NCI-H2107 (cell line): ENCODE measurements at regions not wholly inside any gene's neighbourhood (a gene's known extent, or its start where the extent isn't known, plus 50 kb on each side); places are given as distances from the start of the nearest gene placed in this dataset.

Experiments used
- DNase-seq: peaks from one replicate; lab custom pipeline; 2025; lab: John Stamatoyannopoulos, UW

DNA sequence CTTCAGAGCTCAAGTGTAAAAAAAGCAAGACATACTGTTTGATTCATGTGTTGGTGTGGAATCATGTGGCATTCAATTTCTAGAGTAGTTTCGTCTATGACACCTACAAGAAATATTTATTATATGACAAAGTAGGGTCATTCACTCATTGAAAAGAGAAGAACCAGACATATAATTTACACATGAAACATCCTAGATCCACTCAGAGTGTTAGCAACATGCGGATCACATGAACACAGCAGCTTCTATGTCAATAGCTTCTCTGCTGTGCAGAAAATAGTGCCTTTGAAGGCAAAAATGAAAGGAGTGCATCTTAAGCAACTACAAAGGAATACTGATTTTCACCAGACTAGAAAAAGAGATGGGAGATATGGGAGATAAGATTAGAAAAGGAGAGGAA, 569.8 kb downstream of the RPS29 start:
- DNase-seq, result no peak

GRCh38 chr14:49014476-49014875, 571.7 kb downstream of the RPS29 start:
- DNase-seq, result no peak

DNA sequence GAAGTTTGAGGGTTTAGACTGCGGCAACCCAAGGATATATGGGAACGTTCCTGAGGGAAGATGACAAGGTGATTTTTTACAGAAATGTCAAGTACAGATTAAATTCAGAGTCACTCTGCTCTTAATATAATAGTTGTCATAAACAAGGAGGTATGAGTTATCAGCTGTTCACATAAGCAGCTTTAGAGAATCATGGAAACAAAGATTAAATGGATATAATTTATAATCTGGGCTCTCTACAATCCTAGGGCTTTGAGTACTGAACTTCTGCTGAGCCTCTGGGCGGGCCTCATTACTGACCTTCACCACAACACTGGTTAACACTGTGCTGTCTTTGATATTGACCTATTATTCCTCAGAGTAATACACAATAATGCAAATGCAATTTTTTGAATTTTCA, 577.8 kb downstream of the RPS29 start:
- DNase-seq, result no peak

DNA sequence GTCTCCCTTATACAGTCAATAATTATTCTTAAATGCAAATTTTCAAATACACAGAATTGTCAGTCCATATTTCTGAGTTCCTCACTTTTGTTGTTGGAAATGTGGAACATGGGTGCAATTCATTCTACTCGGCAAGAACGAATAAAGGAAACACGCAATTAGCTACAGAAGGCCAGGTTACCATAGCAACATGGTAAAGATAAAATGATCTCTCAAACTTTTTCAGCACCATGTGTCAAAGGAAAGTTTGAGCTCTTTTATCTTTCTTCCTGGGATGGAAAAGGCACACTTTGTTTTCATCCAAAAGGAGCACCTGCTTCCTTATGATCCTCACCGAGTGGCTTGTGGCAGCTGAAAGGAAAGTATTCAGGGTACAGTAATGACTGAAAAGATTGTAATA, 595.0 kb downstream of the RPS29 start:
- DNase-seq, result no peak

DNA sequence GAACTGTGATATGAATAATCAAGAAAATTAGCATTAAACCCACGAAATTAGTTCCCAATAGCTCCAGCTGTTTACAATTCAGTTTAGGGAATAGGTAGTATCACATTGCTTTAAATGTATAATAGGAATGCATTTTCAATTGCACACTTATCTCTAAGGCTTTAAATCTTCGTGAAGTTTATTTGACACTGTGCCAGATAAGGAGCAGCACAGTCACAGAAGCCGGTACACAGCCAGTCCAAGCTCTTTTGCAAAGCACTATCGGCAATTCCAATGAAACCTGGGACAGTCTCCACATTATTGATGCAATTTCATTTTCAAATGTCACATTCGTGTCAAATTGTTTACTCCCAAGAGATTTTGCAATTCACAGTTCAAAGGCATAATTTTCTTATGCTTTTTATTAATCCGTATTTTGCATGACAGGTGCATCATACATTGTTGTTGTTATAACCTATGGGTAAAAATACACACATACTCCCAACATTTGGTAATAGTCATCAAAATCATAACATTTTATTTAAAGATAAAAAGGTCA, 602.8 kb downstream of the RPS29 start:
- no peak for DNase-seq

DNA sequence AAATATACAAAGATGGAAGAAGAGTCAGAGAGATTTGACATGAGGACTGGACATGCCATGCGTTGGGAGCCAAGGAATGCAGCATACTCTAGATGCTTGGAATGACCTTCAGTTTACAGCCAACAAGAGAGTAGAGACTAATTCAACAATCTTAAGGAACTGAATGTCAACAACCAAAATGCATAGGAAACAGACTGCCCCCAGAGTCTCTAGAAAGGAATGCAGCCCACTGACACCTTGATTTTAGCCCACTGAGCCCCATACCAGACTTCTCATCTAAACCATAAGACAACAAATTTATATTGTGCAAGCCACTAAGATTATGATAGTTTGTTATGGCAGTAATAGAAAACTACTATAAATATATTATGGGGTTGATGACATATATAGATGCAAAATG, 611.2 kb downstream of the RPS29 start:
- DNase-seq, result no peak

GRCh38 chr14:48973151-48973550, 613.0 kb downstream of the RPS29 start:
- DNase-seq, result no peak

DNA sequence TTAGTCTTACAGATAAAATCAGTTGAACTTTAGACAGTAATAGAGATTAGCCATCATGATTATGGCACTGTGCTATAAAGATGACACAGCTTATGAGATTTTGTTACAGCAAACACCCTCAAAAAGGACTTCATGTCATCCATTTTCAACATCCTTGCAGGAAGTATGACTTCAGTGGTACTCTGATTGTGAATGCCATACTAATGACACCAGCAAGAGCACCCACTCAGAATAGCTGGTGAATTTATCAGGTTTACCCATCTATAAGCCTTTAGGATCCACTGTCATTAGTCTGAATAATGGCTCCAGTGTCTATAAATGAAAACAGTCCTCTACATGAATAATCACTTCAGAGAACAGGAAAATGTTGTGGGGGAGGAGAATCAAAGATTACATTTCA, 615.2 kb downstream of the RPS29 start:
- no peak for DNase-seq

DNA sequence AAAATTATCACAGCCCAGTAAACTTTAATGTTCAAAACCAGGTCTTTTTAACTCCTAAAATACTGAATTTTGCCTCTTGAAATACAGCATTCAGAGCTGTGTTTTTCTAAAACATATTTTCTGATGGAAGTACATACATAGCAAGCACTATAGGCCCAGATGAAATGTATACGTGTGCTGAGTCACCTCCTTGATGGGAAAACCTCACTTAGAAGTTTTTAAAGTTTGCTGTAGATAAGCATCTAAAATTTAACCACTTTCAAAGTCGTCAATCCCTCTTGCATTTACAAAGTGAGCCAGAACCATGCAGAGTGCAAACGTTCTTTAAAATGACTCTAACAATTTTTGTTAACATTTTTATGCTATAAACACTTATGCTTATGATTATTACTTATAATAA, 618.8 kb downstream of the RPS29 start:
- DNase-seq, result no peak

DNA sequence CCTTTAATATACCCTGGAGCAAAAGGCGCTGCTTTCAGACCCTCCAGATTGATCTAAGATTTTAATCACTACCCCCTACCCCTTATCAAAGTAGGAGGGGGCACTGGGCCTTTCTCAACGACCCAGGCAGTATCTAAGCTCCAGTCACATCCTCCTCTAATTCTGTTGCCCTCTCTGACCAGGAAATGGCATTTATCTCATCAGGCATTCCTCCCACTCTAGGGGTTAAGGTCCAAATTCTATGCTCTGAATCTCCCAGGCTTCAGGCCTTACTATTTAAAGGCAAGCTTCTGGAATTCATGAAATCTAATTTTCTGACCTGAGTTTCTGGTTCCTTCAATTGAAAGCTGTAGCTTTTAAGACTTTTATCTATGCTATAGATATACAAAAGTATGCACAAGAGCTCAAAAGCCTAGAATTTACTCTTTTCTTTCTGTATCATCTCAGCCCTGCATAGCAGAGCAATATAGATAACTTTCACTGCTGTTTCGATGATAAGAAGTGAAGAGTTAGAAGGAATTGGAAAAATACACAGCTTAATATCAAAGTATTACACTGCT, 622.9 kb downstream of the RPS29 start:
- no peak for DNase-seq

- DNase-seq, result no peak
Measured at GRCh38 chr14:48957486-48957885, 628.7 kb downstream of the RPS29 start.

GRCh38 chr14:48955857-48956256, 630.3 kb downstream of the RPS29 start:
- DNase-seq, result no peak

DNA sequence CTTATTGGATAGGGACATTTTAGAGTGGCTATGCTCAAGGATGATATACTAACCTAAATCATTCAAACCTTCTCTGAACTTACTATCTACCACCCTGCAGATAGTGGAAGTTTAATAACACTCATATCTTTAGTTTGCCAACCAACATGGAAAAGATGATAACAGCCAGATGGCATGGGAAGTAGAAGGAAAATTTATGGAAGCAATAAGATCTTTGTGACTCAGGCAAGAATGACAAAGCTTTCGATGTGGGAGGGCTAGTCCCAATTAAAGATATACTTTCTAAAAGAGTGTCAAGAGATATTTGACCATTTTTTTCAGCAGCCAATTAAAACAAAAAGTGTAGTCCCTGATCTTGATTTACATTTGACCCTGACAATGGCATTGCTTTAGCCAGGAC, 631.7 kb downstream of the RPS29 start:
- no peak for DNase-seq

DNA sequence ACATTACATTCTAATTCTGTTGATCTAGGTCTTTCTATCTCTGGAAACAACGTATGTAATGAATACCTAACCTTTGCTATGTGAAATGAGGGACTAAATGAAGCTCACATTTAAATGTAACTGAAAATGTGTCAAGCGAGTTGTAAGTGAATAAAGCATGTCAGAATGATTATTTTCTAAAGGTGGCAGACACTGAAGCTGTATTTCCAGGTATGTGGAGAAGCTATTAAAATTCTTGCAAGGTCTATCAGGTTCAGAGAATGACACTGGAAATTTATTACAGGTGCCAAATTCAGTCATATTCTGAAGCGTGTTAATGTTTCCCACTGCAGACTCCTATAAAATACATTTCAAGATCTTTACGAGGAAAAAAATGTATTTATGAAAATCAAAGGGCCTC, 641.4 kb downstream of the RPS29 start:
- DNase-seq, result no peak

DNA sequence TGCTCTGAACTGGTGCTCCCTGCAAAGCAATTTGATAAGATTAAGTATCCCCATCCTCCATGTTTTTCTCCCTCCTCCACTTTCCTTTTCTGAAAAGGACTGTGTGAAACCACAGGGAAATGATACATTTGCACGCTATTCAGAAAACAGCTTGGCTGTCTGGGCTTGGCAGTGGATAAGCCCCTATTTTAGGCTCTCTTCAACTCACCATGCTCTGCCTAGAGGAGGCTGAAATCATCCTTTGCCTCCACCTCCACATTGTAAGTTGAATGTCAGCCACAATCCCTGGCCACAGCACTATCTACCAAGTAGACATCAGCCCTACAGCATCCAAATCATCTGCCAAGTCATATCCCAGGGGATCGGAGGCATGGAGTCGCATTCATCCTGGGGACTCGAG, 642.3 kb downstream of the RPS29 start:
- DNase-seq, result no peak

- no peak for DNase-seq
Measured at GRCh38 chr14:48937541-48938195, 648.5 kb downstream of the RPS29 start.

GRCh38 chr14:48936849-48937248, 649.3 kb downstream of the RPS29 start:
- DNase-seq, result no peak

GRCh38 chr14:48936362-48936761, 649.8 kb downstream of the RPS29 start:
- DNase-seq, result no peak

DNA sequence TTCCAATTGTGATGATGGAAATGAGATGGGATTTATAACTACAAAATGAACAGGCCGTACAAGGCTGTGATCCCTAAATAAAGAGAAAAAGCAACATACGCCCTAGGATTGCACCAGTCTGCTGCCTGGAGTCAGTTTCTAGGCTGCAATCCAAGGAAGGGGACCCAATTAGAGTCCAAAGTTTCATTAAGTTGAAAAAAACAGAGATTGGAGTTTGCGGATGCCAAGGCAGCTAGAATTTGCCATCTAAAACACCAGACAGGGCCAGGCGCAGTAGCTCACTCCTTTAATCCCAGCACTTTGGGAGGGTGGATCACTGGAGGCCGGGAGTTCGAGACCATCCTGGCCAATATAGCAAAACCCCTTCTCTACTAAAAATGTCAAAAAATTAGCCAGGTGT, 661.0 kb downstream of the RPS29 start:
- no peak for DNase-seq

DNA sequence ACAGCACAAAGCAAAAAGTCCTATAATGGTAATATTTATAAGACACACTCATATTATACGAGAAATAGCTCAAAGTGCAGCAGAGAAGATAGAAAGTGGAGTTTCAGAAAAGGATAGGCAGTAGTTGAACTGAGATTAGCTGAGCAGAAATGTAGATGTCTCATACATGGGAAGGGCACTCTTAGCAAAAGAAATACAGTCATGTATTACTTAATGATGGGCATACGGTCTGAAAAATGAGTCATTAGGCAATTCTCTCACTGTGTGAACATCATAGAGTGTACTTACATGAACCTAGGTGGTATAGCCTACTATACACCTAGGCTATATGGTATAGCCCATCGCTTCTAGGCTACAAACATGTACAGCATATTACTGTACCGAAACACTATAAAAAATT, 671.3 kb downstream of the RPS29 start:
- DNase-seq, result no peak

GRCh38 chr14:48914382-48914781, 671.8 kb downstream of the RPS29 start:
- DNase-seq, result no peak

DNA sequence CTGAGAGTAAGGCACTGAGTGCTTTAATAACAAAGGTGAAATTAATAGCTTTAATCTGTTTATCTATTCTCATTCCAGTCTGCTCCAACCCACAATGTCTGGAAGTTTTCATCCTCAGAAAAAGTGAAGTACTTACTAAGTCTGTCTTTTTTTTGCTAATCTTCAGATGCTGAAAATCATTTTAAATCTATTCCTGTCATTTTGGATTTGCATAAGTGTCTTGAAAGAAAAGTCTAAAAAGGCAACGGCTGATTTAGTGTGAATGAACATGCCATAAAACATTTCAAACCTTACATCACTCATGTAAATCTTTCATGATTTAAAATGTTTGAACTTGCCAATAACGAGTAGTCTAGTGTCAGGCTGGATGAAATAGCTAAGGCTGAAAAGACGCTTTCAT, 685.6 kb downstream of the RPS29 start:
- no peak for DNase-seq

GRCh38 chr14:48890333-48890732, 695.8 kb downstream of the RPS29 start:
- no peak for DNase-seq

DNA sequence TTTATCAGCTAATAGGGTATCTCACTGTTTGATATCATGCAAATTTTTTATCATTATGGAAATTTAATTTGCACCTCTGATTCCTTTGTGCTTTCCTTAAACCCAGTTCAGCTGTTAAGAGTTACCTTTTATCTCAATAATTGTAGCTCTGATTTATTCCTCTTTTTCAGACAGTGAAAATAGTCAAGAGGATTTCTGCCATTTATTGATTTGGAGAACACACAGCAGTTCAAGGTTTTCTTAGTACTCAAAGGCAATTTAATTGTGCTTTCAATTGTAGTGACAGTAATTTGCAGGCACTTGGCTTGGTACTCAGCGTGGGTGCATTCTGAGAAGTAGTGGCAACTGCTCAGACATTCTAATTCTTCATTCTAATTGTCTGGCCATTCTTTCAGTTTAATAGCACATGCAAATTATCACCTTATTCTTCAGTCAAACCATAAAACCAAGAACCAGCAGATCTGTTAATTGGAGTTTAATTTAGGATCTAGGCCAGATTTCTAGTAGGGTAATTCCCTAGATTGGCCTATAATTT, 709.3 kb downstream of the RPS29 start:
- DNase-seq, result no peak
